COLO829 (cell line): ENCODE measurements at regions not wholly inside any gene's neighbourhood (a gene's known extent, or its start where the extent isn't known, plus 50 kb on each side); places are given as distances from the start of the nearest gene placed in this dataset.

Experiments
- DNase-seq: peaks from one replicate; pipeline ENCODE4 v3.0.0; 2012; ENCODE audit warnings: low spot score

- no peak for DNase-seq
Observed at GRCh38 chr11:116413301-116414242, 359.2 kb downstream of the BUD13 start.

- no peak for DNase-seq
Observed at GRCh38 chr11:116412118-116412889, 360.5 kb downstream of the BUD13 start.

GRCh38 chr11:116409238-116409637 is 363.5 kb downstream of the BUD13 start:
- DNase-seq, result no peak

GRCh38 chr11:116406042-116406441 is 366.7 kb downstream of the BUD13 start:
- no peak for DNase-seq

- DNase-seq, result no peak
Observed at GRCh38 chr11:116404462-116404798, 368.4 kb downstream of the BUD13 start.

GRCh38 chr11:116403794-116404461 is 368.9 kb downstream of the BUD13 start:
- DNase-seq, result no peak

GRCh38 chr11:116400081-116400480 is 372.7 kb downstream of the BUD13 start:
- no peak for DNase-seq

- DNase-seq, result no peak
Observed at GRCh38 chr11:116397602-116398084, 375.1 kb downstream of the BUD13 start.

- no peak for DNase-seq
Observed at GRCh38 chr11:116396331-116396730, 376.5 kb downstream of the BUD13 start.

- DNase-seq, result no peak
Observed at GRCh38 chr11:116394022-116394421, 378.8 kb downstream of the BUD13 start.

GRCh38 chr11:116390963-116391362 is 381.8 kb downstream of the BUD13 start:
- no peak for DNase-seq

GRCh38 chr11:116388146-116388545 is 384.6 kb downstream of the BUD13 start:
- no peak for DNase-seq

- no peak for DNase-seq
Observed at GRCh38 chr11:116387641-116388040, 385.1 kb downstream of the BUD13 start.

- no peak for DNase-seq
Observed at GRCh38 chr11:116386118-116386699, 386.6 kb downstream of the BUD13 start.

- DNase-seq, result no peak
Observed at GRCh38 chr11:116384876-116385275, 387.9 kb downstream of the BUD13 start.

GRCh38 chr11:116384407-116384806 is 388.4 kb downstream of the BUD13 start:
- DNase-seq, result no peak

GRCh38 chr11:116379185-116379828 is 393.5 kb downstream of the BUD13 start:
- DNase-seq, result no peak

- no peak for DNase-seq
Observed at GRCh38 chr11:116376547-116376946, 396.2 kb downstream of the BUD13 start.

- DNase-seq, result no peak
Observed at GRCh38 chr11:116376054-116376453, 396.7 kb downstream of the BUD13 start.

- no peak for DNase-seq
Observed at GRCh38 chr11:116375221-116375620, 397.6 kb downstream of the BUD13 start.

GRCh38 chr11:116374085-116374484 is 398.7 kb downstream of the BUD13 start:
- no peak for DNase-seq
